Activated T-cell treated with anti-CD3 and anti-CD28 coated beads for 48 hours (primary cell): ENCODE measurements at regions not wholly inside any gene's neighbourhood (a gene's known extent, or its start where the extent isn't known, plus 50 kb on each side); places are given as distances from the start of the nearest gene placed in this dataset.
"Not testable (repeated sequence)": the region's sequence is repeated elsewhere in the genome, so short reads cannot be mapped to it uniquely, and the experiment has no call there.

ENCODE experiments used
- DNase-seq: peaks from one replicate; pipeline ENCODE4 v3.0.0-alpha.2; 2020; ENCODE audit warnings: low read depth

DNA sequence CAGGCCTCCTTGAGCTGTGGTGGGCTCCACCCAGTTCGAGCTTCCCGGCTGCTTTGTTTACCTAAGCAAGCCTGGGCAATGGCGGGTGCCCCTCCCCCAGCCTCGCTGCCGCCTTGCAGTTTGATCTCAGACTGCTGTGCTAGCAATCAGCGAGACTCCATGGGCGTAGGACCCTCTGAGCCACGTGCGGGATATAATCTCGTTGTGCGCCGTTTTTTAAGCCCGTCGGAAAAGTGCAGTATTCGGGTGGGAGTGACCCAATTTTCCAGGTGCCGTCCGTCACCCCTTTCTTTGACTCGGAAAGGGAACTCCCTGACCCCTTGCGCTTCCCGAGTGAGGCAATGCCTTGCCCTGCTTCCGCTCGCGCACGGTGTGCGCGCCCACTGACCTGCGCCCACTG lies 257.3 kb upstream of the TUT7 start:
- not testable (repeated sequence) for DNase-seq

DNA sequence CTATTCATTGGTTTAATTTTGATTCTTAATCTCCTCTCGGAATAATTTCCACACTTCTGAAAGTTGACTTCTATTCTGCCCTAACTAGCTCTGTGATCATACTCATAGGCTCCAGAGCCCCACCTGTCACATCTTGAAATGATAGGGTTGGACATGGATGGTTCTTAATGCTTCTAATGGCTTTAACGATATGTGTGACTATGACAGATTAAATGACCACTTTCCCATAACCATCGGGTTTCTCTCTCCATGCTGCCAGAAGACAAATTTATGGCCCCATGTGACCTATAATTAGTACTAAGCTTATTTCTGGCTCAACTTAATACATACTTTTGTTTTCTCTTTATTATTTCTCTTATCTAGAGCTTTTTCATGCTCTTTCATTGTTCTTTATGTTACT lies 251.1 kb upstream of the TUT7 start:
- DNase-seq: no peak

DNA sequence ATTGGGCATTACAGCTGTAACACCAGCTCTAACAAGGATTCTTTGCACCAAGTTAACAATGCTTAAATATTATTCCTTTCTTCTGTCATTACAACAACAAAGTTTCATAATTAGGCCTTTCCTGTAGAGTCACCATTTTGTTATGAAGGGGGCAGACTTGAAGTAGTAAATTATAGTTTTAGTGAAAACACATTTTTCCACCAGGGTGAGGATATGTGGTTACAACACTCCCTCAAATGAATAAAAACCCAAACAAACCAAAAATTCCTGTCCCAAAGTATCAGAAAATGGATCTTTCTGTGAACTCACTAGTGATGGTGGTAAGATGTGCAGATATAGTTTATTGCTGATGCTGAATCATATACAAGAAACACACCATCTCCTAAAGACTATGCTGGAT lies 250.5 kb upstream of the TUT7 start:
- DNase-seq: no peak

DNA sequence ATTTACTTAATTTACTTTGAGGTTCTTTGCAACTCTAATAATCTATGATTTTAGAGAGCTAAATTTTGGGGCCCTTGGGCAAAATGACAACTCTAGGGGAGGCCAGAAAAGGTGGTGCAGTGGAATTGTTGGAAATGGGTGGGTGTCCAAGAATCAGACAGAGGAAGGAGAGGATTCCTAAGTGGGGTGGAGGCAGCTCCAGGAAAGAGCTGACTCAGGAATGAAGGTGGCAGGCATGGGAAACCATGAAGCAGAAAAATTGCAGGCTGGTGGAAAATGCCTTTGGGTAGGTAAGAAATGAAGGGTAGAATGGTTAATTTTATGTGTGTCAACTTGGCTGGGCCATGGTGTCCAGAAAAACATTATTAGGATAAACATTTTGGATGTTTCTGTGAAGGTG lies 248.5 kb upstream of the TUT7 start:
- no peak for DNase-seq

DNA sequence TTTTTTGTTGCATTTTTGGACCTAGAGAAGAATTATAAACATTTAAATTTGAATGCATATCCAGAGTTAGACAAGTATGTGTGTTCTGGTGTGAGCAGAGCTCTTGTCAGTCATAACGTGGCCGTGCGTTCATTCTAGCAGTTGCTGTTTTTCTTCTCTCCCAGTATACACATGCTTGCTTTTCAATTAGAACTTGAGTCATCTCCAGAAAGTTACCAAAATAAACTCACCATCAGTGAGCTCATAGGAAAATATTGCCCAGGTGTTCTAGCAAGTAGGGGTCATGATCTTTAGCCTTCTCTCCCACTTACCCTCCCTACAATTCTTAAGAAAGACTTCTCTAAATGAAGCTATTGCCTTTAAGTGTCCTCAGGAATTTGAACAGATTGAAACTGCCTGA lies 247.5 kb upstream of the TUT7 start:
- no peak for DNase-seq

DNA sequence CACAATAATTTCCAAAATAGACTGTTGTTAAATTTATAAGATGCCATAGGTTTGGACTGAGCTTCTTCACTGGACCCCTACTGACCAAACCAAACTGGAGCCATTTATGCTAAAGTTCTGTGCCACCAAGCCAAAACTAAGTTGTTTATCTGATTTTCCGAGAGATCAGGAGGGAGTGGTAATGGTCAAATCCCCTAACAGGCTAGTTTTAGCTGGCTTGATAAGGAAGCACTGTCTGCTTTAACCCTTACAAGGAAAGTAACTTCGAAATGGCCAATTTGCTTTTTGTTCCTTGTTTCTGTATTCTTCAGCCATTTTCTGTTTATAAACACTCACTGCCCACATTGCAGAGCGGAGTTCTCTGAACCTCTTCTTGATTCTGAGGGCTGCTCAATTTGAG lies 246.8 kb upstream of the TUT7 start:
- no peak for DNase-seq

DNA sequence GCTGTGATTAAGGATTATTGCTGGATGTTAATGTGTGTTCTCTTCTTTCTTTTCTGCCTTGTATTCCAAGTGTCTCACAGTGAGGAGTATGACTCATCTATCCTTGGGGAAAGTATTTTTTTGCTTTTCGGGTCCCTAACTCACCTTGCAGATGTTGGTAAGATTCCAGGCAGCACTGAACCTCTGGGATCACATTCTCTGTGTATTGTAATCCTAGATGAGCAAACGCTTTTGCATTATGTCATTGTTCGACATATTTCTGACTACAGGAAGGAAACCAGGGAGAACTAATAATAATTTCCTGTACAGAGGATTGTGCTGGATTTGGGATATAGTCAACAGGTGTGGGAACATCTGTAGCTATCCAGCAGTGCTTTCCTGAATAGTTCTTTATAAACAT lies 246.1 kb upstream of the TUT7 start:
- no peak for DNase-seq

DNA sequence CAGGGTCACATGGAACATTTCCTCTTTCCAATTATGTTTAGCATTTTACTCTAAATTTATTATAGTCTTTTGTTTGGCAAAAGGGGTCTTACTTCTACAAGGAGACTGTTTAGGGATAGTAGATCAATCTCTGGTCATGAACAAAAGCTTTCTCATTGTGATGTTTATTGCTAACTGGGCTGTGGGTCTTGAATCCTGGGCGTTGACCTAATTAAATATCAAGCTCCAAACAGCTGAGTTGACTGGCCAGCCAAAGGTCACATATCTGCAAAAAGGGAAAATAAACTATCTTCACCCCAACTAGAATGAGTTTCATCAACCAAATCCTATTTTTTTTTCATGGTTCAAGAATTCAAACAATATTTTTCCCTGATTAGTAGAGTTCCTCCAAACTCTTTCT lies 245.4 kb upstream of the TUT7 start:
- DNase-seq: no peak

DNA sequence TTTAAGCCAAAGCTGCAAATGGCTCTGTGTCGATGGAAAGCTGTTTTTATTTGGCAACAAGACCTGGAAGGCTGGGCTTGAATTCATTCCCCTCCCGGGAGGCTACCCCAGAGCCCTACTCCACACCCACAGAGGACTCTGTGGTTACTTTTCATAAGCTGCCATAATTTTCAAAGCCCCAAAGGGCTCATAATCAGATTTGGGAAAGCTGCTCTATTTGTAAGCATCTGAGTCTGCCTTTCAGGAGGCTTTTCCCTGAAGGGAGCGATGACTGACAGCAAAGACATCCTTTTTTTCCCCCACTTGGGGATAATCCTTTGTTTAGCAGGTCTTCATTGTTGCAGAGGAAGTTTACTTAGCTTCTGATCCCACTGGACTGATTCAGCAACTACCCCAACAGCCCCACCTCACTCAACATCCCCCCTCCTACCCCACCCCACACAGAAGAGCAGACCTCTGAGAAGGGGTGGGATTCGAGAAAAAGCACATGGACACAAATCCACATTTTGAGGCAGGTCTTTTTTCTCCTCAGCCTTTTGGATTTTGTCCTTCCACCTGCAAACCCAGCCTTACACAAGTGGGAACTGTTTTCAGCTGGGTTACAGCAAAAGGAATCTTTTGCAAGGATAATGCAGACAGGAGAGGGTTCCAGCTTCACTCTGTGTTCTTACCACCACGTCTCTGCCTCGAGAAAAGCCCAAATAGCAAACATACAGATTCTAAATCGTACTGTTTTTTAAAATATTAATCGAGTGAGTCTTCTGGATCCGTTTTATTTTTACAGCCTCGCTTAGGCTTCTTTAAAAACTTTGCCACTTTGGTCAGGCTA lies 244.4 kb upstream of the TUT7 start:
- no peak for DNase-seq

DNA sequence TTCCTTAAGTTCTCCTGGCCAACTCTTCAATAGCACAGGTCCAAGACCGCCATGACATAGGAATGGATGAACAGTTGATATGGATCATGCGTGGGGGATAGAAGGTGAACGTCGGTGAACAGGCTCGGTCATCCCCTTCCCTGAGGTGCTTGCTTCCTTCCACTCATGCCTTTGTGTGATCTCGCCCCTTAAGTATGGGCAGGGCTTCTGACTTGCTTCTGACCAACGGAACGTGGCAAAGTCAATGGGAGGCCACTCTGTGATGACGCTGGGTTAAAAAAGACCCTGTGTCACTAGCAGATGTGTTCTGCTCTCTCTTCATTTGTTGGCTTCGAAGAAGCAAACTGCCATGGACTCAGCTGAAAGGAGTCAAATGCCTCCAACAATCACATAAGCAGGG lies 240.5 kb upstream of the TUT7 start:
- DNase-seq: no peak

DNA sequence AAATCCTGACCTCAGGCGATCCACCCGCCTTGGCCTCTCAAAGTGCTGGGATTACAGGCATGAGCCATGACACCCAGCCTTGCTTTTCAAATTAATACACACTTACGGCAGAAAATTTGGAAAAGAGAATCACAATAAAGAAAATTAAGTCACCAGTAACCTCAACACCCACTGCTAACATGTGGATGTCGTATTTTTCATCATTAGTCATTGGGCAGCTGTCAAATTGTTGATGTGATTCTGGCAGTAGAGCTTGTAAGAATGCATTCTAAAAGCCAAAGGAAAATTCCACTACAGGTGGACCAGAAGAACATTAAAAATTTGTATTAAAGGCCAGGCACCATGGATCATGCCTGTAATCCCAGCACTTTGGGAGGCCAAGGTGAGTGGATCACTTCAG lies 237.3 kb upstream of the TUT7 start:
- DNase-seq: no peak

DNA sequence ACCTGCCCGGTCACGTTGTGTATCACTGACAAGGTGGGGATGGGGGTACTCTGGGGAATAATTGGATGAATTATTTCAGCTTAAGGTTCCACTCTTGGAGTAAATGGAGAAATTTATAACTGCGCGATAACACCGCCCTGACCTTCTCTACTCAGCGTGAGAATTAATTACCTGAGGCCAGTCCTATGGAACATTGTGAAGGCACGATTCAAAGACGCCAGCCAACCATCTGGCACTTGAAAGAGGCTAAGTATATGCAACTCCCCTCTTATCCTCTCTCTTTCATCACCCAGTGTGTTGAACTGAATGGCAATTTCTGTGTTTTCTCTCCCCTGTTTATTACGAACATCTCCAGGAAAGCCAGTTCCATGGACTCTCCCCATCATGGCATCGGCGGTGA lies 235.5 kb upstream of the TUT7 start:
- DNase-seq: no peak

DNA sequence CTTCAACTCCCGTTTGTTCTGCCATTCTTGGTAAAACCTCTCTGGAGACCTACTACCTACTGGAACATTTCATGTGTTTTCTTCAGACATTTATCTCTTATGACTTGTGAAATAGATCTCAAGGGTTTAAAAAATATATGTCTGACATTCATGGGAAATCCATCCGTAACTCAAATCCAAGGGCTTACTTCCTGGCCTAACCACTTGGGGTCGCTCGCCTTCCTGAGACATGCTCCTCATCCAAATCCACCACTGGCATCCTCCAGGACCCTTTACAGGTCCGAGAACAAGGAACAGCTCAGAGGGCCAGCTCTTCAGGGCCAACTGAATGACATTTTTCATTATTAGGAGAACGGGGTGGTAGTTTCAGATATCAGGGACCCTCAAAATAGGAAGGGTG lies 235.1 kb upstream of the TUT7 start:
- DNase-seq: no peak

DNA sequence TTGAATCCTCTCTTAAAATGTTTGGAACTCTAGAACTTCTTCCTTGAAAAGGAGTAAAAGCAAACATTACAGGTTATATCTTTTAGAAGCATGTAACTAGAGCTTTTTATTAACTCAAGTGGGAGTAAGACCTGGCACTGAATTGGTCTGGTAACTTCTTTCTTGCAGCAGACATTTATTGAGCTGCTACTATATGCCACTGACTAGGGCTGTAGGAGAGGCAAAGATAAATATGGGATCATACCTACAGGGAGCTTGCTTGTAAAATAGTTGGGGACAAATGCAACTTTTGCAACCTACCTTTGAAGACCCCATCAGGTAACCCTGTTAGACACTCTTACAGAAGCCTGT lies 231.9 kb upstream of the TUT7 start:
- no peak for DNase-seq

DNA sequence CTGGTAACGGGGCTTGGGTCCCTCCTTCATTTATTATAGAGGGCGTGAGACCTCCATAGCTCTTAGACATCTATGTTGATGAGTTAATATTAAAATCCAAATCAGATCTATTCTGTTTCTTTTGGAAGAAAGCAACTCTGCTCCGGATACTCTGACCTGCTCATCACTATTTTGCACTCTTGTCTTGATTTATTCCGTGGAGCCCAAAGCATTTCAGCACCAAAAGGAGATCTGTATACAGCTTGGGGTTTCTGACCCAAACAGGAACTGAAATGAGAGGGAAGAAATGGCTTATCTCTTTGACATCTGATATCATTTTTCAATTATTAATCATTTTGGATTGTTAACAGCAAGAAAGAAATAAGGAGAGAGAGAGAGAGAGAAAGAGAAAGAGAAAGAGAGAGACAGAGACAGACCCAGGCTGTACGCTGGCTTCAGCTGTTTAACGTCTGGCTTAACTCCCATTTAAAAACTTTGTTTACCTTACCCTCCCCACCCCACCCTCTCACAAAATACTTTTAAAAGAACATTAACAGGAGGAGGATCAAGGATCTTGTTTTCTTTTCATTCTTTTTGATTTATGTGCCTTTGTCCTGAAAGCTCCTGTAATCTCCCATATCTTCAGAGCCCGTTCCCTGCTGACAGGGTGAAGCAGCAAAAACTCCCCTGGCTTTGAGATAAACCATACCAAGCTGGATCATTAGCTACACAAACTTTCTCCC lies 231.4 kb upstream of the TUT7 start:
- DNase-seq: no peak

DNA sequence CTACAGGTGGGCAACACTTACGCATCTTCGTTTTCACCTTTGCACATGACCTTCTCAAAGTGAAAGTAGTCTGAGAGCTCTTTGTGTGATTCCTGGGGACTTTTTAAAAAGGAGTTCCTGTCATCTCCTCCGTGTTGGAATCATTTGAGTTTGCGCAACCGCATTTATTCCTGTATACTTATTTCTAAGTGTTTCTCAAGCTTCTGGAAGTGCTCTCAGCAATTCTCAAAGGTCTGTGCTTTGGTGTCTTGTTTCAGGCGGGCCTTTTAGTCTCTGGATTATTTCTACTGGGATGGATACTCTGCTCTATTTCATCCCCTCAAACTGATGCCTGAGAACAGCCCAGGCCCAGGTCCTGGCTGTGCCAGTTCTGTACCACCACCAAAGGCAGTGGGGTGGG lies 226.5 kb upstream of the TUT7 start:
- no peak for DNase-seq

DNA sequence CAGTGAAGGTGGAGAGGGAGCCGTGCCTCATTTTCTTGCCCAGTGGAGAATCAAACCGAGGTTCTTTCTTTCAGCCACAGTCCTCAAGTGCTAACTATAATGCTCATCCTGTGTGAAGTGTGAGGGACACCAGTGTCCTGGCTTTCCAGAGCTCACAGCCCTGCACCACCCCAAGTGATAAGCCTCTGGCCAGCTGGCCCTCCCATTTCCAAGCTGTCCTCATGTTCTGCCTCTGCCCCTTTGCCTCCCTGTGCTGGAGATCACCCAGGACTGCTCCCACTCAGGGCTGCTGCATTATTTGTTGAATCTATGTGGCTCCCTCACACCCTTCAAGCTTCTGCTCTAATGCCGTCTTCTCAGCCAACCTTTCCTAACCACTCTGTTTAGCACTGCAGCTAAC lies 224.5 kb upstream of the TUT7 start:
- DNase-seq: no peak

DNA sequence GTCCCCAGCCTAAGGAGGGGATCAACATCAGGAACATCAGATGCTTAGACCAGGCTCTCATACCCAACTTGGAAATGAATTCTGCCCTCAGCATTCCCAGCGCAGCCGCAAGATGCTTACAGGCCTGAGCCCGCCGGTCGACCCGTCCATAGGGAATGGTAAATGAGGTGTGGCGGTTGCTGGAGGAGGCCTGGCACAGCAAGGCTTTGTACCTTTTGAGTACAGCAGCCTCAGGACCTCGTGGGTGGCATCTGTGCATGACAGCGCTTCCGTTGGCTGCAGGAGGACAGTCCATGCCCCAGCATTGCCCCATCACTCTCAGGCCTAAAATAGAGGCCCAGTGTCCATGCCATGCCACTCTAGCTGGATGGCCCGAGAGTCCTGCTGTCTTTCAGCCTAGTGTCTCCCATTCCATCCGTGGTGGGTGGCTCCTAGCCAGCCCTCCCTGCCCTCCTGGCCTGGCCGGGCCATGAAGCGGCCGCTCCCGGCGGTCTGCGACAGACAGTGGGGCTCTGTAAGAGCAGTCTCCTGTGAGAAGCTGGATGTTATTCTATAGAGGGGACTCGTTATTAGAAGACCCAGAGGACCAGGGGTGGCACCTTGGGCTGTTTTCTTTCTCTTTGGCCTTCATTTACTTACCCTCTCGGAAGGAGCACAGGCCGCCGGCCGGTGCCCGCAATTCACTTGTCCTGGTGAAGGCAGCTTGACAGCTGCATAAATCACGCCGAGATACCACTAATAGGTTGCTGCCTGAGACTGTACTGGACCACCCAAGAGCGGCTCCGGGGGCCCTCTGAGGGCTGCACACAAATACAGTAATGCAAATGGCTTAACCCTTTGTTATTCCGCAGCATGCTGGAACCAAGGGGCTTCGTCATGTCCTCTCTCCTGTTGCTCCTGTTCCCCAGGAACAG lies 223.5 kb upstream of the TUT7 start:
- no peak for DNase-seq

DNA sequence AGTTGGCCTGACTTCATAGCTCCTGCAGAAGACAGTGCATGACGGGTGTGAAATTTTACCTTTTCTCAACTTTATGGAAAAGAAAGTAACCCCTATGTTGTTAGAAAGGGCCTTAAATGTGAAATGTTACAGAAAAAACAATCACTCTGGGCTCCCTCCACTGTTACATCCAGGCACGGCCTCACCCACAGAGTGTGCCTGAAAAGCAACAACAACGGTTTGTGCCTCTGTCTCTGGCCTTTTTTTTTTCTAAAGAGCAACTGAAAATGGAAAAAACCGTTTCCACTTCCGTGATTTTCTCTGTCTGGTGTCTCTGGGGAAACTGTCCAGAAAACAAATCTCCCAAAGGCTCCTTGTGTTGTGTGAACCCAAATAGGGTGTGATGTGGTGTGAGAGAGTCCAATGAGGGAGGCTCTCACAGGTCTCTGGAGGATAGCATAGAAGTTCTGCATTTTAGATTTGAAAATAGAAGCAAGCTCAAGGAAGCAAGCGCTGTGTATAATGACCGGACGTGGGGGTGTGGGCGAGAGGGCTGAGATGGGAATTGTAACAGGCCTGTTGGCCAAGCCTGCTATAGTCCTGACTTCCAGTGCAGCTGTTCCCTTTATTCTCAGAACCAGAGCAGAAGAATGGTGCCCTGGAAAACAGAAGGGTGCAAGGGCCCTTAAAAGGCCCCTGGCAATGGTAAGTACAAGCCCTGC lies 221.8 kb upstream of the TUT7 start:
- no peak for DNase-seq

DNA sequence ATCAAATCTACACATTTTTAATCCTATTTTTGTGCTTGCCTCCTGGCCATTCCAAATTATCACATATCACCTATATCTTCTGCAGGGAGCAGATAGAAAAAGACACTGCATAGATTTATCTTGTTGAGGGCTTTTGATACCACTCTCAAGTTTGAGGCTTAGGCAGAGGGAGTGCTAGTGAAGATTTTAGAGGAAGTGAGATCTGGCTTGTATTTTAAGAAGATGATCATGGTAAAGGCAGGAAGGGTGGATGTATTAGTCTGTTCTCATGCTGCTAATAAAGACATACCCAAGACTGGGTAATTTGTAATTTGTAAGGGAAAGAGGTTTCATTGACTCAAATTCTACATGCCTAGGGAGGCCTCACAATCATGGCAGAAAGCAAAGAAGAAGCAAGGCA lies 220.9 kb upstream of the TUT7 start:
- no peak for DNase-seq

DNA sequence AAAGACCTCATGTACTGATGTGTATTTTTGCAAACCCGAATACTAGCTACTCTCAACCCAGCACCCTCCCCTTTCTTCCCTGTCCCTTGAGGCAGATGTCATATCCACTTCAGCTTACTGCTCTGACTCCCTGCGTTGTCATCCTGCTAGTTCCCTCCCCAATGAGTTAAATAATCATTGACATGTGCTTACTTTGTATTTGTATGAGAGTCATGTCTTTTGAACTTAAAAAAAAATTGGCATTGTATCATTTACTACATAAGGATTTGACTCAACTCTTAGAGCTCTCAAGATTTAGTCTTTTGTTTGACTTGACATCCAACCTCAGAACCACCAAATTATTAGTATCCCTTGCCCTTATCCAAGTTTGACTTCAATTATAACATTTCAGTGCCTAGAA lies 219.7 kb upstream of the TUT7 start:
- DNase-seq: no peak

DNA sequence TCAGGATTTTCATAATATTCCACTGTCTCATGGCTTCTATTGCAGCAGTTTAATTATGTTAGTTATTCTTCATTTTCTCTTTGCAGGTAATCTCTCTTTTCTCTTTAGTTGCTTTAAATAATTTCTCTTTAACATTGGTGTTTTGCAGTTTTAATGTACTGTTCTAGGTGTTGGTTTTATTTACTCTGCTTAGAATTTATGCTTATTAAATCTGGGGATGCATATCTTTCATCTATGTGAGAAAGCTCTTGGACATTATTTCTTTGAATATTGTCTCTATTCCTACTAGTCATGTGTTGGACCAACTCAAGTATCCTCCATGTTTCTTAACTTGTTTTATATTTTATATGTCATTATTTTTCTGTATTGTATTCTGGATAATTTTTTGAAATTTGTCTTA lies 218.7 kb upstream of the TUT7 start:
- DNase-seq: no peak
